ENCODE measurements at regions not wholly inside any gene's neighbourhood (a gene's known extent, or its start where the extent isn't known, plus 50 kb on each side); places are given as distances from the start of the nearest gene placed in this dataset.

DNA sequence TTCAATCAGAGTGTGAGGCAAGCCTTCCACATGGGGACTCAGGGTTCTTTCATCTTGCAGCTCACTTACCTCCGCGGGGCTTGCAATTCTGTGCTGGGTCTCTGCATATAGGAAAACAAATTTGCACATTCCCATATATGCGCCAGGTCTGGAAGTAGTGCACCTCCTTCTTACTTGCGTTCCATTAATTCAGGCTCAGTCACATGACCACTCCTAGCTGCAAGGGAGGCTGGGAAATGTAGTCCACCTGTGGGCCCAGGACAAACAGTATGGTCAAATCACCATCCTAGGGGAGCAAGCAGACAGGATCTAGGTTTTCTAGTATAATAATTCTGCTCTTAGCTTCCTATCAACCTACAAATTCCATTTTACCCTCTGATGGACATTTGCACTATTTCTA is 160.4 kb downstream of the AACS start:
- Histone ChIP-seq H3K9me3 (ENCODE audit: insufficient read depth, low read depth, low read length) (no peaks in the 10 kb centered on the region), H3K9ac (ENCODE audit: low read depth, low read length) (no peak overlapping the region), H3K4me1 (ENCODE audit: insufficient read depth, low read length) (no peaks in the 10 kb centered on the region), H3K27ac (ENCODE audit: low read length) (no peak overlapping the region), H3K27me3 (ENCODE audit: insufficient read depth, low read length) (no peaks in the 10 kb centered on the region), H3K4me3 (ENCODE audit: low read length) (no peak overlapping the region), H3K36me3 (ENCODE audit: insufficient read depth, low read depth, low read length) (peaks cover 22% of the 10 kb centered on the region; the same call in 1 of the 2 replicates)

DNA sequence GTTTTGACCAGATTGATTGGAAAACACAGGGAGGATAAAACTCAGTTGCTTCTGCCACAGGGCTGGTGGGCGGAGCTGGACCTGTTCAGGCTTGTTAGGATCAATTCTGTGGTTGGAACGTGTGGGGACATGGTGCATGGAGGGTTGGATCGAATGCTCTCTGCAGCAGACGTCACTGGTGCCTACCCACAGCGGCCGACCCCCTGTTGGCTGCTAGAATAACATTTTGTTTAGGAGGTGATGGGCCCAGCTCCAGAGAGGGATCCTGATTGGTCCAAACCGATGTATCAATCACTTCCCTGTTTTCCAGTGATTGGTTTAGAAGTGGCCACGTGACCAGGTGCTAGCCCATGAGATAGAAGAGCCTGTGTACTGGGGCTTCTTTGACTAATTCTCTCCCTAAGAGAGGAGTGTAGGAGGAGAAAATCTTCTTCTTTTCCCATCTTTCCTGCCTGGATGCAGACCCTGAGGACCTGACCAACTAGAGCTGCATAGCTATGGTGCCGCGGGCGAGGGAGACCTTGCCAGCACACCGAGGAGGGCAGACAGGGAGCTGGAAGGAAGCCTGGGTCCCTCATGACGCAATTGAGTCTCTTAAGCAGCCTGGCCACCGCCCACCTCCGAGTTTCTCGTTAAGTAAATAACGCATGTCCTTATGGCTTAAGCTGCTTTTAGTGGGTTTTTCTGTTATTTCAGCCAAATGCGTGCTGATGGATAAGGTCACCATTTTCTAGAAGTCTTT is 163.5 kb downstream of the AACS start:
- H3K9me3 ChIP-seq (ENCODE audit: insufficient read depth, low read depth, low read length) = no peaks in the 10 kb centered on the region
- no peak overlapping the region for H3K4me3 ChIP-seq (ENCODE audit: low read length)
- H3K9ac ChIP-seq (ENCODE audit: low read depth, low read length) = no peak overlapping the region
- H3K27me3 ChIP-seq (ENCODE audit: insufficient read depth, low read length) = no peaks in the 10 kb centered on the region
- H3K27ac ChIP-seq (ENCODE audit: low read length) = no peak overlapping the region
- H3K4me1 ChIP-seq (ENCODE audit: insufficient read depth, low read length) = no peaks in the 10 kb centered on the region
- H3K36me3 ChIP-seq (ENCODE audit: insufficient read depth, low read depth, low read length) = peaks cover 18% of the 10 kb centered on the region; the same call in 1 of the 2 replicates

- Histone ChIP-seq H3K4me3 (ENCODE audit: low read length) (no peak overlapping the region), H3K27me3 (ENCODE audit: insufficient read depth, low read length) (no peaks in the 10 kb centered on the region), H3K36me3 (ENCODE audit: insufficient read depth, low read depth, low read length) (peaks cover 13% of the 10 kb centered on the region; the same call in 1 of the 2 replicates), H3K9me3 (ENCODE audit: insufficient read depth, low read depth, low read length) (no peaks in the 10 kb centered on the region), H3K27ac (ENCODE audit: low read length) (no peak overlapping the region), H3K9ac (ENCODE audit: low read depth, low read length) (no peak overlapping the region), H3K4me1 (ENCODE audit: insufficient read depth, low read length) (no peaks in the 10 kb centered on the region)
Observed at GRCh38 chr12:125229878-125230530, 164.8 kb downstream of the AACS start.

DNA sequence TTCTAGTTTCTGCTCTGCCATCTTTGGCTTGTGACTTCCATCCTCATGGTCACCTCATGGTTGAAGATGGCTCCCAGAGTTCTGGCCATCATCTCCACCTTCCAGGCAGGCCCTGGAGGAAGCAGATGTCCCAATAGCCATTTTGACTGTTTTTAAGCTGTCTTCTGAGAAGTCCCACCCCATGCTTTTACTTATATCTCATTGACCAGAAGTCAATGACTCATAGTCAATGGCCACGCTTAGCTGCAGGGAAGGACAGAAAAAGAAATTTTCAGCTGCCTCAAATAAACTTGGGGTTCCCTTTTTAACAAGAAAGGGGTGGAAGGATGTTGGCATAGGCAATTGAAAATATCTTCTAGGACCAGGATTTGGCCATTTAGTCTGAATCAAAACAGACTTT is 168.1 kb downstream of the AACS start:
- Histone ChIP-seq H3K4me1 (ENCODE audit: insufficient read depth, low read length) (no peaks in the 10 kb centered on the region), H3K36me3 (ENCODE audit: insufficient read depth, low read depth, low read length) (peaks cover 7% of the 10 kb centered on the region; the same call in 1 of the 2 replicates), H3K27me3 (ENCODE audit: insufficient read depth, low read length) (no peaks in the 10 kb centered on the region), H3K9ac (ENCODE audit: low read depth, low read length) (no peak overlapping the region), H3K27ac (ENCODE audit: low read length) (no peak overlapping the region), H3K9me3 (ENCODE audit: insufficient read depth, low read depth, low read length) (no peaks in the 10 kb centered on the region), H3K4me3 (ENCODE audit: low read length) (no peak overlapping the region)

DNA sequence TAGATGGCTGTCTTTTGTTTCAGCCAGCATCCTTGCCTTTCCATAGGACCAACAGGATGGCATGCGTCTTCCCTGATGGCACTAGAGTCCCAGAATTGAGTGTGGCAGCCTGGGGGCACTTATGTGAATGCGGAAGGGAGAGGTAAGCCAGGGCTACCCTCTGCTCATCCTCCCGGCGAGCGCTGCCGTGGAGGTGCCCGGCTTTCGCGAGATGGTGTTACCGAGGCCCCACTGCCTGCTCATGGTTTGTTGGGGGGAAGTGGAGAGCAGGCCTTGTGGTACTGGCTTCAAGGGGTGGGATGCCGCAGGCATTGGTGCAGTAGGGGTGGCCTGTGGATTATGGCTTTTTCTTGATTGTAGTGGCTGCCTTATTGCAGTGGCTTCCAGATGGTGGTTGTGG is 174.3 kb downstream of the AACS start:
- Histone ChIP-seq H3K27ac (ENCODE audit: low read length) (no peak overlapping the region), H3K4me3 (ENCODE audit: low read length) (no peak overlapping the region), H3K9ac (ENCODE audit: low read depth, low read length) (no peak overlapping the region), H3K9me3 (ENCODE audit: insufficient read depth, low read depth, low read length) (no peaks in the 10 kb centered on the region), H3K4me1 (ENCODE audit: insufficient read depth, low read length) (no peaks in the 10 kb centered on the region; the same call in 1 of the 2 replicates), H3K27me3 (ENCODE audit: insufficient read depth, low read length) (no peaks in the 10 kb centered on the region), H3K36me3 (ENCODE audit: insufficient read depth, low read depth, low read length) (peaks cover 6% of the 10 kb centered on the region; the same call in 1 of the 2 replicates)

DNA sequence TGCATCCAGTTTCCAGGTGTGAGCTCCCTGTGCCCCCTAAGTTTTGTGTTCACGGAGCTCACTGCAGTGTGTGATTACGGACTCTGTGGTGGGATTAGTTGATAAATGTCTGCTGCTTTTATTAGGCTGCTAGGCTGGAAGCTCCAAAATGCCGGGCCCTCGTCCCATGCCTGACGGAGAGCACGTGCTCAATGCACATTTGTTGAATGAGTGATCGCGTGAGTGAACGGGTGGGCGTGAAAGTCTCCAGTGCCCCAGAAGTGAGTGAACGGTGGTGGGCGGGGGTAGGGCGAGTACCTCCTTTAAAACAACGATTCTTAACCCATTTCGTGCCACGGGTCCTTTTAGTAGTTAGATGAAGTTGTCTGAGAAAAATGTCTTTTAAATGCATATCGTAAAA is 175.5 kb downstream of the AACS start:
- H3K4me3 ChIP-seq (ENCODE audit: low read length) = no peak overlapping the region
- no peaks in the 10 kb centered on the region for H3K9me3 ChIP-seq (ENCODE audit: insufficient read depth, low read depth, low read length)
- H3K27me3 ChIP-seq (ENCODE audit: insufficient read depth, low read length) = no peaks in the 10 kb centered on the region
- peaks cover 6% of the 10 kb centered on the region; the same call in 1 of the 2 replicates for H3K36me3 ChIP-seq (ENCODE audit: insufficient read depth, low read depth, low read length)
- H3K9ac ChIP-seq (ENCODE audit: low read depth, low read length) = no peak overlapping the region
- no peak overlapping the region for H3K27ac ChIP-seq (ENCODE audit: low read length)
- H3K4me1 ChIP-seq (ENCODE audit: insufficient read depth, low read length) = no peaks in the 10 kb centered on the region; the same call in 1 of the 2 replicates

GRCh38 chr12:125243811-125244210 is 178.6 kb downstream of the AACS start:
- peaks cover 10% of the 10 kb centered on the region; the same call in 1 of the 2 replicates for H3K36me3 ChIP-seq (ENCODE audit: insufficient read depth, low read depth, low read length)
- no peak overlapping the region for H3K27ac ChIP-seq (ENCODE audit: low read length)
- H3K9ac ChIP-seq (ENCODE audit: low read depth, low read length) = no peak overlapping the region
- peaks cover 6% of the 10 kb centered on the region for H3K4me1 ChIP-seq (ENCODE audit: insufficient read depth, low read length)
- H3K27me3 ChIP-seq (ENCODE audit: insufficient read depth, low read length) = no peaks in the 10 kb centered on the region
- H3K9me3 ChIP-seq (ENCODE audit: insufficient read depth, low read depth, low read length) = no peaks in the 10 kb centered on the region
- no peak overlapping the region for H3K4me3 ChIP-seq (ENCODE audit: low read length)

- Histone ChIP-seq H3K9me3 (ENCODE audit: insufficient read depth, low read depth, low read length) (no peaks in the 10 kb centered on the region), H3K27me3 (ENCODE audit: insufficient read depth, low read length) (no peaks in the 10 kb centered on the region), H3K4me1 (ENCODE audit: insufficient read depth, low read length) (peaks cover 6% of the 10 kb centered on the region), H3K36me3 (ENCODE audit: insufficient read depth, low read depth, low read length) (peaks cover 10% of the 10 kb centered on the region; the same call in 1 of the 2 replicates), H3K4me3 (ENCODE audit: low read length) (no peak overlapping the region), H3K9ac (ENCODE audit: low read depth, low read length) (no peak overlapping the region), H3K27ac (ENCODE audit: low read length) (no peak overlapping the region)
Observed at GRCh38 chr12:125244338-125244737, 179.1 kb downstream of the AACS start.

DNA sequence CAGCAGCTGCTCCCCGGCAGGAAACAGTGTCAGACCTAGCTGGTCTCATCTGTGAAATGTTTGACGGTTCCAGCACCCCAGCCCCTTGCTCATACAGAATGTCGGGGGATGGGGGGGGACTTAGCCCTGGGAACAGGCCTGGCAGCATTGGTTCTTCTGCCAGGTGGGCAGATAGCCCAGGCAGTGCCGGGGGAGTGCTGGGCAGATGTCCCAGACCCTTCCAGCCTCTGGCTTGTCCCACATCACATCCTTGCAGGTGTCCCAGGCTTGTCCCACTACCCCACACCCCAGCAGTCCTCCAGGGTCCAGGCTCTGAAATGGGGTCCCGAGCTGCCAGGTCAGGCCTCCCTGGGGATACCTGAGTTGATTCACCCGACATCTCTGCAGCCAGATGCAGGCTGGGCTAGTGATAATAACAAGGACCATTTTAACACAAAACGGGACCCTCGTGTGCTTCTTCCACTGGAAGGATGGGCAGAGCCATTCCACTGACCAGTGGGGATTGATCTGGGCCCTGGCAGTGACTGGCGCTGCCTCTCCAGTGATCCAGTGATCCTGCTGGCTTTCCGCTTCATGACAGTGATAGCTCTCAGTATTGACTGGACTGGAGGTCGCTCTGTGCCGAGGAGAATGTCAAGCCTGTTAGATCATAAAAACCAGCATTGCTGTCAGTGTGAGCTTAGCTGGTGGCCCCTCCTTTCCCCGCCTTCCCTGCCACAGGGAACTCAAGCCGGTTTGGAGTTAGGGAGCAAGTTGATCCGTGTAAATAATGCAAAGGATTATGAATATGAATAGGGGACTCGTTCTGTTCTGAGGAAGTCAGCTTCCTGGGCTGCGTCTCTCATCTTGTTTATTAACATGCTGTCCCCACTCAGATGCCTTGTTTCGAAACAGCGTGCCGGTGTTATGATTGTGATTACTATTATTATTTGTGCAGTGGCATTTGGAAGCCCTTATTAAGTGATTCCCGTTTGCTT is 180.6 kb downstream of the AACS start:
- Histone ChIP-seq H3K4me3 (ENCODE audit: low read length) (no peak overlapping the region), H3K27ac (ENCODE audit: low read length) (no peak overlapping the region), H3K9me3 (ENCODE audit: insufficient read depth, low read depth, low read length) (no peaks in the 10 kb centered on the region), H3K4me1 (ENCODE audit: insufficient read depth, low read length) (peaks cover 6% of the 10 kb centered on the region), H3K36me3 (ENCODE audit: insufficient read depth, low read depth, low read length) (peaks cover 10% of the 10 kb centered on the region; the same call in 1 of the 2 replicates), H3K9ac (ENCODE audit: low read depth, low read length) (no peak overlapping the region), H3K27me3 (ENCODE audit: insufficient read depth, low read length) (no peaks in the 10 kb centered on the region)

DNA sequence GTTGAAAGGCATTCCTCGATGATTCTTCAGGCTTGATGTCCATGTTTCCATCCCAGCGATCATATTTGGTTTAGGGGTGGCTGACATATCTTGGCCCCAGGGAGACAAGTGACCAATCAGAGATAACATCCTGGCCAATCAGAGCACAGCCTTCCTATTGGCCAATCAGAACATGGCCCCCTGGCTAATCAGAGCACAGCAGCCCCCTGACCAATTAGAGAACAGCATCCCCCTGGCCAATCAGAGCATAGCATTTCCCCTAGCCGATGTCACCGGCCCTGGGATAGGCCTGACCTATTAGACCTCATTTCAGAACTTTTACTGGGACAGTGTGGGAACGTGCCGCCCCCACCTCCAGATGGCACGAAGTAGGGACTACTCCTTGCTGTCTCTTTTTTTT is 182.2 kb downstream of the AACS start:
- H3K9ac ChIP-seq (ENCODE audit: low read depth, low read length) = no peak overlapping the region
- peaks cover 4% of the 10 kb centered on the region; the same call in 1 of the 2 replicates for H3K36me3 ChIP-seq (ENCODE audit: insufficient read depth, low read depth, low read length)

GRCh38 chr12:125249066-125249824 is 184.0 kb downstream of the AACS start:
- H3K36me3 ChIP-seq (ENCODE audit: insufficient read depth, low read depth, low read length) = peaks cover 4% of the 10 kb centered on the region; the same call in 1 of the 2 replicates
- H3K4me3 ChIP-seq (ENCODE audit: low read length) = no peak overlapping the region
- H3K4me1 ChIP-seq (ENCODE audit: insufficient read depth, low read length) = peaks cover 6% of the 10 kb centered on the region
- H3K9me3 ChIP-seq (ENCODE audit: insufficient read depth, low read depth, low read length) = no peaks in the 10 kb centered on the region
- H3K27me3 ChIP-seq (ENCODE audit: insufficient read depth, low read length) = no peaks in the 10 kb centered on the region
- no peak overlapping the region for H3K9ac ChIP-seq (ENCODE audit: low read depth, low read length)
- no peak overlapping the region for H3K27ac ChIP-seq (ENCODE audit: low read length)

More for the DNA sequence above, 182.2 kb downstream of the AACS start:
- Histone ChIP-seq H3K4me1 (ENCODE audit: insufficient read depth, low read length) (peaks cover 6% of the 10 kb centered on the region), H3K9me3 (ENCODE audit: insufficient read depth, low read depth, low read length) (no peaks in the 10 kb centered on the region), H3K27ac (ENCODE audit: low read length) (no peak overlapping the region), H3K27me3 (ENCODE audit: insufficient read depth, low read length) (no peaks in the 10 kb centered on the region), H3K4me3 (ENCODE audit: low read length) (no peak overlapping the region)

All from iPS-20b (cell line).